Ecto neural progenitor cell (in vitro differentiated cells): ENCODE measurements at regions not wholly inside any gene's neighbourhood (a gene's known extent, or its start where the extent isn't known, plus 50 kb on each side); places are given as distances from the start of the nearest gene placed in this dataset.
A peak's percentile ranks its signal among the peaks of the same experiment; 100 is the strongest.

Experiments
- DNase-seq: peaks from one replicate; pipeline ENCODE4 v3.0.0-alpha.2; 2018; ENCODE audit warnings: low spot score

GRCh38 chr1:88145752-88146151 lies 538.3 kb upstream of the PKN2 start:
- no peak for DNase-seq

DNA sequence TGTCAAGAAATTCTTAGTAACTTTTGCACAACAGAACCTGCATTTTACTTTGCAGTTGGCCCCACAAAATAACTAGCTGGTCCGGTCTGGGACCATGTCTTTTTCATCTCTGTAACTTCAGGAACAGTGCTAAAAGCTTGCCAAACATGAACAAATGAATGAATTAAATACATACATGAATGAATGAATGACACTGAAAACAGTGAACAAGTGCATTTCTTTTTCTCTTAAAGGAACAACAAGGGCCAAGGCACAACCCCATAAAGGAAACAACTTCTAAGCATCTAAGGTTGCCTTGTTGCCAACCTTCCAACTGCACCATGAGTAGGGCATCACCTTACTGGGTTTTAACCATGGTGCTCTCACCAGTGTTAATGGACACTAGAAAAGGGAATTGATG lies 534.4 kb upstream of the PKN2 start:
- no peak for DNase-seq

DNA sequence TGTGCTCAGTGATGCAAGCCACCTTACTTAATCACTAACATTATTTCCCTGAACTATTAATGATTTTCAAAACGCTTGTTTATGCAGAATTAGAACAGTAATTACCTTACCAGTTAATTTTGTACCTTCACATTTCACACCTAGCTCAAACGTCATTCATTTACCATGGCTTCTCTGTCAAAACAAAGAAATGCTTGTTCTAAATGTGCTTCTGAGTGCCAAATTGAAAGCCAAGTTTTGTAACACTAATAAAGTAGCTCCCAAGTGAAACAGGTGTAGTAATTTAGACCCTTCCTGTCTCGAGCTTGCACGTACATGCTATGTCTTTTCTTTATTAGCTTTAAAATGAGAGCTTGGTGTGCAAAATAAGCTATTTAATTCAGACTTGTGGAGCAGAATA lies 533.7 kb upstream of the PKN2 start:
- DNase-seq: no peak

DNA sequence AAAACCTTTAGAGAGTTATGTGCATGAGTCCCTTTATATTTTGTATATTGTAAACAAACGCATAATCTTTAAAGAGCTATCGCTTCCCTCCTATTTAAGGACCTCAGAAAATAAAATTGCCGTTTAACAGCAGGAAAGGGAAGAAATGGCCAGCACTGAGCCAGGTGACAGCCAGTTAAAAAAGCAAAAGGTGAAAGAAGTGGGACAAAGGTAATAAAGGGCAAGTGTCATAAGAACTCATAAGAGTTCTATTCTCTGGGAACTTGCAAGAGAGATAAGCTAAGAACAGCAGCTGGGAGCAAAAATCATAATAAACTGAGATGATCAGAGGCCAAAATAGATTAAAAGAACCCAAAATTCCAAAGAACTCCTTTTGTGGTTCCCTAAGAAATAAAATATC lies 520.9 kb upstream of the PKN2 start:
- DNase-seq: no peak

DNA sequence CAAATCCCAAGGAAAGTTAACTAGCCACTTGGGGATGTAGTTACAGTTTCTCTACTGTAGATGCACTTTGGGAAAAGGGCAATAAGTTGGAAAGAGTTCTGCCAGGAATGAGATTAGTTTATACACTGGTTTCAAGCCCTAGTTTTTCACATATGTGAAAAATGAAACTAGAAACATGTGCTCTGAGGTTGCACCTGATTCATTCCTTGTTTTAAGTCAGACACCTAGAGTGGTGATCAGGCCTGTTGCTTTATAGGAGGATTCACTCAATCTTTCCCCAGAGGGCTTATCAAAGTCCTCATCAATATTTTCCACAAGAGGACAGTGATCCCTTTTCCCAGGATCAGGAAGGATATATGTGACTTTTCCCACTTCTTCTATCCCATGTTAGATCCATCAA lies 515.9 kb upstream of the PKN2 start:
- no peak for DNase-seq

DNA sequence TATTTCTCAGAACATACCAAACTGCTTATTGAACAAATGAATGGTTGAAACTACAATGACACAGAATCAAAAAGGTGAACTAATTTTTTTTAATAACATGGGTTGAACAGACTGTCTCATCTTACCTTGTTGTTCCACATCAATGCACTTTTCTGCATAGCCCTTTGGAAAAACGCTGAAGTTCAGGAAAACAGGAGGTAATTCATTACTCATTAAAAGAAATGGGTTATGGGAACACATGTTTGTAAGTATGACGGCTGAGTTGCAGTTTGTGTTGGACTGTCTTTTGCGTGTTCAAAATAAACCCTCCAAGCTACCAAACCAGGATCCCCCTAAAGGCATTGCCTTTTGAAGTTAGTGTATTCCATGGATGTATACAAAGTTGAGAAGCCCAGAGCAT lies 514.9 kb upstream of the PKN2 start:
- no peak for DNase-seq

- DNase-seq: no peak
These were observed 514.1 kb upstream of the PKN2 start for GRCh38 chr1:88169939-88170338.

DNA sequence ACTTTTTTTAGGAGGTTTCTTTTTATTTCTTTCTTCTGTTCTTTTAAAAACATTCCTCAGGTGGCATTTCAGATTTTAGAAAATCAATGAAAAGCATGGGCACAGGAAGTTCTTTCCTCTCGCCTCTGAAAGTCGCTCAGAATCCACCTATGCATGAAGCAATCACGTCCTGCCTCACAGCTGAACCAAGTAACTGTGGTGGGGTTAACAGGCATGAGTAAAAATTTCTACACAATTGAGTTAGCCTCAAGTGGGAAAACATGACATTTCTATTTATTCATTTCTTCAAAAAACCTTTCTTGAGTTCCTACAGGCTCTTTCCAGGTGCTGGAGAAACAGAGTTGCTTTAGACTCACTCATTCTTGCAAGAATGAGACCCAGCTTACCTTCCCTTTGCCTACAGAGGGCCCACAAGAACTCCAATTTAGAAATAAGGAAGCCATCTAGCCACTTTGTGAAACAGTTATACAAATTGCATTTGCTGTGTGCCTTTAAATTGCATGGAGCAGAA lies 508.9 kb upstream of the PKN2 start:
- no peak for DNase-seq

- no peak for DNase-seq
These were observed 508.3 kb upstream of the PKN2 start for GRCh38 chr1:88175631-88176226.

GRCh38 chr1:88179943-88180342 lies 504.1 kb upstream of the PKN2 start:
- DNase-seq: no peak

DNA sequence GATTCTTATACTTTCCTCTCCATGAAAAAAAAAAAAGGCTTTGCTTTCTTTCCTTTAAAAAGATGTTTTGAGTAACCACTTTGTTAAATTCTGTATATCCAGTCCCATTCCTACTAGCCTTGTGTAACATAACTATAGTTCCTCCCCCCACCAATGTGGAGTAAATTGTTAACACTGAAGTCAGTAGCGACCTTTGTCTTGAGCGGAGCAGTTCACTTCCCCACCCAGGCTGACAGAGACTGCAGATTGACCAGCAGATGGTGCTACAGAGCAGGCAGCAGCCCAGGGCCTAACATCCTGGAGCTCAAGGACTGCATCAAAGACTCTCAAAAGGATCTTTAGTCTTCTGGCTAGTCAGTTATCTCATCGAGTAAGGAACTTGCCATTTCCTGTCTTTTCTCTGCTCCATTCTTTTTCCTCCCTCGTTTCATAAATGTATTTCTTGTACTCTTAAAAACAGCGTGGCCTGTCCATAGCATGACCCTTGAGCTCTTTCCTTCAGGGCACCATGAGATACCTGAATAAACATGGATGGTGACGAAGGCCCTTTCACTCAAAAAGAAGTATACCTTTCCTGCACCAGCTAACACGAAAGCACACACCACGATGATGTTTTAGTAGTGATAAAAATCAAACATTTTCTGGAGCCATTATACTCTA lies 503.5 kb upstream of the PKN2 start:
- peak; percentile 79 for DNase-seq

DNA sequence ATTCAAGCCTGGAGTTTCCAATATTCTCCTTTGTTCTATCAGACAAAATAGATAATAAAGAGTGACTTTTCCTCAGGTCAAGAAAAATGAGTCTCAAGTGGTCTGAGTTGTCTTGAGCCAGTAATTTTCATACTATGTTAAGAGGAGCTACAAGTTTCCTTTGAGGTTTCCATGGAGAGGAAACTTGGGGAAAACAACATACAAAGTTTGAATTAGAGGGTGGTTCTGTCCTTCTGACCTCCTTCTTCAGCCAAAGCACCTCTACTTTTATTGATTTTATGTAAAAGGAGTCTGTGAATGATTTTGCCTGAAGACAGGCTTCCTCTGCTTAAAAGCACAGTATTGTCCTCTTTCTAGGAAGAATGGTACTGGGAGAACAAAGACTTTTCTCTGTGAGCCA lies 497.2 kb upstream of the PKN2 start:
- no peak for DNase-seq

GRCh38 chr1:88188038-88188437 lies 496.0 kb upstream of the PKN2 start:
- no peak for DNase-seq

DNA sequence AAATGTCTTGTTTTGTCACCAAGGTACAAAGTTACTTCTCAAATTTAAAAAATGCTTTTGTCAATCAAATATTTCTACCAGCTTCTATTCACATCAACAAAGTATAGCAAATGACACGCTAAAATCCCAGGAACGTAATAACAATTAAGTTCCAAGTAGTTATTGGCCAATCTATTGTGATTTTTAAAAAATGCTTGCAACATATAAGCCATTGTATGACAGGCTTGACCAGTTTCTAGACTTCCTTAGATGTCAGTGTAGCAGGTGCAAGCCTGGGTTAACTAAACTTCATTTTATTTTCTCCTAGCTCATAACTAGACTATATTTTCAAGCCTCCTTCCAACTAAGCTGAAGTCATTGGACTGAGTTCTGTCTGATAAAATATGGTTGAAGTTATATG lies 494.5 kb upstream of the PKN2 start:
- no peak for DNase-seq

DNA sequence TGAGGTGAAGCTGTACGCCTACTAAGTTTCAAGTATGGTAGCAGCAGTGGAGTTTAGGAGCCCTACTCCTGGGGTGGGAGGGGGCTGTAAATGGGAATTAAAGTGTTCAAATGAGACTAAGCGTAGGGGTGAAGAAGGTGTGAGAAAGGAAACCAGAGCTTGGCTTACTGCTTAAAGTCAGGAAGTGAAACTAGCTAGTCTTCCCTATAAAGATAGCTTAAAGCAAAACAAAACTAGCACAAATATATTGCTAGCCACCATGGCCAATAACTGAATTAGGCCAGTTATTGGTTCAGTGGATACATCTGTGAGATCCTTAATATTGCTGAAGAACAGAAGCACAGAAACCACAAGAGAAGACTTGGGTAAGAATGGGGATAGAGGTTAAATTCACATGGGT lies 492.2 kb upstream of the PKN2 start:
- DNase-seq: no peak

DNA sequence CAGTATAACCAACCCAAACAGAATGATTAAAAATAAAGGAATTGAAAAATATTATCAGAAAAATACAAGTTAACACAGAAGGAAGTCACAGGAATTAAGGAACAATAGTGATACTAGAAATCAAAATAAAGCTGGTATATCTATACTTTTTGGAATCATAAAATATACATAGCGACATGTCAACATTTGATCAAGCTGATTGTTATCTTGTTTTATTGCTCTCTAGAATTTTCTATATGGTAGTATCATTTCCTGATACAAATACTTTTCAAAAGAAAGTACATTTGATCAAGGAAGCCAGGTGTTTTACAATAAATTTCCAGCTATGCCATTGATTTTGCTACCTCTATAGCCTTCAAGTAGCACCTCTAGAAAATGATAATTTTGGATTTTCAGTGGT lies 489.5 kb upstream of the PKN2 start:
- no peak for DNase-seq

GRCh38 chr1:88200545-88200944 lies 483.5 kb upstream of the PKN2 start:
- no peak for DNase-seq

- no peak for DNase-seq
These were observed 480.0 kb upstream of the PKN2 start for GRCh38 chr1:88204111-88204510.

DNA sequence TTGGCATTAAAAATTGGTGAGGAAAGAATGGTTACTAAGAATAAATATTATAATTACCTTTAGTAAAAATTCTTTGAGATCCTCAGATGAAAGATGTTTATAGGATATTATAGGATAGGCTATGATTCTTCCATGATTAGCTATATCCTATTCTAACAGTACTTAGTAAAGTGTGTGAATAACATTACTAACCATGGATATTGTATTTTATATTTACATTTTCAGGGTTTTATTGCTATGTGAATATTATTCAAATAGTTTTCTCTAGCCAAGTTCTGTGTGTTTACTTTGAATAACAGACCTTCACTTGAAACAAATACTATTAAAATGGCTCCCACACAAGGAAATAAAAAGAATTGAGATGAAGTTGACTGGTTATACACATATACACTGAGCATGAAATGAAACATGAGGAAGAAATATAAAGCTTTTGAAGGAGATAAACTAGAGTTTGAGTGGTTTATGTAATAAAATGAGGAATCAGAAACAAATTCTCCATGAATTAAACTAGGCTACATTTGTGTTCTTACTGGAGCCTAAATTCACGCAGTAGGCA lies 479.4 kb upstream of the PKN2 start:
- no peak for DNase-seq

DNA sequence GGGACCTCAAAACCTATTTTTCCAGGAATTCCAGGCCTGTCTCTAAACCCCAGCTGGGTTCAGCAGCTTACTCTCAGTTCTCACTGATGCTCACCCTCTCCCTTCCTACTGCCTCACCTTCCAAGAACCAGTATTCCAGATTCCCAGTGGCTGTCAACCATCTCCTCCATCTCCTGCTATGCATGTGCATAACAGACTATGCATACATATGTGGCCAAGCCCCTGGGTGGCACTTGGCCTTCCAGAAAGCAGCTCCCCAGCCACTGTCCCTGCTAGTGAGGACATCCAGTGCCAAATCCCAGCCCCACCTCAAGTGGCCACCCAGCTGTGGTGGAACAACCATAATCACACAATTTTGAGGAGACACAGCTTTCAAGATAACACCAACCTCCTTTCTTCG lies 475.7 kb upstream of the PKN2 start:
- no peak for DNase-seq

DNA sequence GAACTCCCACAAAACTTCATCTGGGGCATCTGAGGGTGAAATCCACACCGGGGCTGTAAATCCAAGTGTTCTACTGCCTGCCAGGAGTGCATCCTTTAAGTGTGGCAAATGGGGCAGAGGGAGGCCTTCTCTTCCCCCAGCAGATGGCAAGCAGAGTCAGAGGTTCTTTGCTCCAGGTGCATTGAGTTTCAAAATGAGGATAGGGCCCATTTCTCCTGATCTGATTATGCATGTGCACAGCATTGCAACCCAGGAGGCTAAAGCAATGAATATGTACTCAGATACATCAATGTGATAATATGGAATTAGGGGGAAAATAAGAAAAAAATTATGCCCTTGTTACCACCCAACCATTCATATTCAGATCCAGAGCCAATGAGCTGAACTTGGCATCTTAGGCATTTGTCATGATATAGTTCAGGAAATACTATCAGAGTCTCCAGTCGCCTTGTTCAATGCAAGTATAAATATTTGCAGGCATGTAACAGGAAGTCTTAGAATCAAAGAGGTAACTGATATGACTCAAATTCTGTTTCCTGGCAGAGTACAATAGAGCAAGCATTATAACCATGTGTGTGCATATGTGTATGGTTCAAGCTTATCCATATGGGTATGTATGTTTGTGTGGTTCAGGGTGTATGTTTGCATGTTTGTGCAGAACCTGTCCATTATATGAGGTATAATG lies 473.8 kb upstream of the PKN2 start:
- DNase-seq: no peak

DNA sequence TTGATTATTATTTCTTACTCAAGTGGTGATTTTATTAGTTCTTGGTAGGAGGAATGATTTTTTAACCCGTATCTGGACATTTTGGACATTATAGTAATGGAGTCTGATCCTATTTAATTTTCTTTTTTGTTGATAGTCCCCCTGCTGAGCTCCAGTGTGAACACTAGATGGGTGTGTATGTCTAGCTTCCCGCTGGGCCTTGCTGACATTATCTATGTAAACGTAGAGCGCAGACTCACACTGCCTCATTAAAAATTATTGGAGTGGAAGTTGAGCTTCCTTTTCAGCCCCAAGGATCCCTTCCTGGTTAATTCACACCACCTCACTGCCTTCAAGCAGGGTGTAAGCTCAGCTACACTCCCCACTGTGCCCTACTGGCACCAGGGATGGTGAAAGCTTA lies 467.6 kb upstream of the PKN2 start:
- DNase-seq: no peak

- DNase-seq: no peak
These were observed 466.7 kb upstream of the PKN2 start for GRCh38 chr1:88217386-88217785.
